ENCODE measurements at regions not wholly inside any gene's neighbourhood (a gene's known extent, or its start where the extent isn't known, plus 50 kb on each side); places are given as distances from the start of the nearest gene placed in this dataset.

GRCh38 chr3:182258538-182259177 lies 534.6 kb upstream of the ATP11B start:
- TF ChIP-seq CTCF (conservative IDR thresholded peaks at IDR 0.05; ENCODE audit: control insufficient read depth, insufficient read depth, low read depth, low read length): peak; percentile 78
- DNase-seq (ENCODE audit: low read depth): peak; percentile 62

DNA sequence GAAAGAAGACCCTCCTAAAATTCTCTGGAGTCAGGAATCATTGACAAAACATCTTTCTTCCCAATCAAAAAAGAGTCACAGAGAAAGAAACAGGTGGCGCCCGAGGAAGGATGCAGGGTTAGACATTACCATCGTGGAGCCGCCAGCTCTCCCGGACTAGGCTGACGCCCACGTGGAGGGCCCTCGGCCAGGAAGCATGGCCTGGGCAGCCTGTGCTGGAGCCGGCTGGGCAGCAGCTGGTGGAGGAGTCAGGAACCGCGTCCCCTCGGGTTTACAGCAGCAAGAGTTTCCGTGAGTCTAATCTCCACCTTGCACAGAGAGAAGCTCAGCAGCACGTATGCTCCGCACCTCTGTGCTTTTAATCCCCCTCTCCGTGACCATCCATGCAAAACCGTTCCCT lies 533.7 kb upstream of the ATP11B start:
- TF ChIP-seq CTCF (conservative IDR thresholded peaks at IDR 0.05; ENCODE audit: control insufficient read depth, insufficient read depth, low read depth, low read length): no peak
- DNase-seq (ENCODE audit: low read depth): peak; percentile 16
- H3K4me3 ChIP-seq (ENCODE audit: control insufficient read depth, low read depth, low read length): no peak overlapping the region

More at GRCh38 chr3:182258538-182259177, 534.6 kb upstream of the ATP11B start:
- no peak overlapping the region for H3K4me3 ChIP-seq (ENCODE audit: control insufficient read depth, low read depth, low read length)

- no peak for TF ChIP-seq CTCF (conservative IDR thresholded peaks at IDR 0.05; ENCODE audit: control insufficient read depth, insufficient read depth, low read depth, low read length)
- DNase-seq (ENCODE audit: low read depth): no peak
- no peak overlapping the region for H3K4me3 ChIP-seq (ENCODE audit: control insufficient read depth, low read depth, low read length)
These were observed 532.3 kb upstream of the ATP11B start for GRCh38 chr3:182261041-182261440.

GRCh38 chr3:182268711-182269110 lies 524.6 kb upstream of the ATP11B start:
- no peak for DNase-seq (ENCODE audit: low read depth)
- no peak overlapping the region for H3K4me3 ChIP-seq (ENCODE audit: control insufficient read depth, low read depth, low read length)
- TF ChIP-seq CTCF (conservative IDR thresholded peaks at IDR 0.05; ENCODE audit: control insufficient read depth, insufficient read depth, low read depth, low read length): no peak

DNA sequence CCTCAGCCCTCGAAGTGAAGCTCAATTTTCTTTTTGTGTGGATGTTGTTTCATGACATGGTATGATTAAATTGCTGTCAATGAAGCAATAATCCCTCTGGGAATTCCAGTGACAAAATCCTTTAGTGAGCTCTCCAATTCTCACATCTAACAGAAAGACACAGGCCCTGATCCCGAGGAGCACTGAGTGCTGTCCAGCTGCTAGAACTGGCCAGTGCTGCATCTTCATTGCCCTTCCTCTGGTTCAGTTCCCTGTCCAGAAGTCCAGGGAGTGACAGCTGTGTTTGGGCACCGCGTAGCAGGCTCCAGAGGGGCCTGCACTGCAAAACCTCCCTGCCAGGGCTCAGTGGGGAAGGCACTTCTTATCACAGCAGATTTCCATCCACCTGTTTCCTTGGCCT lies 516.8 kb upstream of the ATP11B start:
- TF ChIP-seq CTCF (conservative IDR thresholded peaks at IDR 0.05; ENCODE audit: control insufficient read depth, insufficient read depth, low read depth, low read length): no peak
- no peak for DNase-seq (ENCODE audit: low read depth)
- H3K4me3 ChIP-seq (ENCODE audit: control insufficient read depth, low read depth, low read length): no peak overlapping the region

- no peak for DNase-seq (ENCODE audit: low read depth)
- no peak overlapping the region for H3K4me3 ChIP-seq (ENCODE audit: control insufficient read depth, low read depth, low read length)
- TF ChIP-seq CTCF (conservative IDR thresholded peaks at IDR 0.05; ENCODE audit: control insufficient read depth, insufficient read depth, low read depth, low read length): no peak
These were observed 508.5 kb upstream of the ATP11B start for GRCh38 chr3:182284793-182285192.

DNA sequence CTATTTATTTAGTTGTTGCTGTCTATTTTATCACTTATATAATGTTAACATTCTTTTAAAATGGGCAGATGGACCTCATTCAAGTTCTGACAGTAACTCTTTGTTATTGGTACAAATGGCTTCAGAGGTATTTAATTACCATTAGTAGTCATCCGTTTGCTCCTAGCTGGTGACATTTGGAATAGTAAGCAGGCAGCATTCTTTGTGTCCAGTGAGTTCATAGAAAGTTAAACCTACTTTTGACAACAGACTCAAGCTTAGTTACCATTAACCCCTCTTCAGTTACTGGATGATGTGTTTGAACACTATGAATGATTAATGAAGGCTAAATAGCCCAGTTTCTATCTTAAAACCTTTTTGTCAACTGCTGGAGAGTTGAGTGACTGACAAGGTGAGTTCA lies 500.7 kb upstream of the ATP11B start:
- no peak for DNase-seq (ENCODE audit: low read depth)
- H3K4me3 ChIP-seq (ENCODE audit: control insufficient read depth, low read depth, low read length): no peak overlapping the region
- TF ChIP-seq CTCF (conservative IDR thresholded peaks at IDR 0.05; ENCODE audit: control insufficient read depth, insufficient read depth, low read depth, low read length): no peak

Data from fibroblast of mammary gland (primary cell).